ENCODE measurements at regions not wholly inside any gene's neighbourhood (a gene's known extent, or its start where the extent isn't known, plus 50 kb on each side); places are given as distances from the start of the nearest gene placed in this dataset.

- TF ChIP-seq POLR2A (IDR thresholded peaks at IDR 0.05) (no peak), CTCF (IDR thresholded peaks at IDR 0.05) (no peak)
Measured at GRCh38 chr22:25373961-25374360, 154.5 kb downstream of the CRYBB2 start.
